RWPE2 (cell line): ENCODE measurements at regions not wholly inside any gene's neighbourhood (a gene's known extent, or its start where the extent isn't known, plus 50 kb on each side); places are given as distances from the start of the nearest gene placed in this dataset.

Experiments
- ATAC-seq: fragments of 200-7000 bp; cut with Tn5 transposase; 3 replicates; pipeline ENCODE4 v1.9.1; 2021; ENCODE audit warnings: low read depth
- DNase-seq: peaks from one replicate; pipeline ENCODE4 v3.0.0-alpha.2; 2020; ENCODE audit warnings: low spot score
- H3K27ac ChIP-seq: fragments of 450-650 bp; 2 replicates; pipeline ENCODE4 v1.5.1; 2017; ENCODE audit warnings: mild to moderate bottlenecking; ENCODE audit not compliant: poor library complexity, severe bottlenecking
- H3K27me3 ChIP-seq: fragments of 250-450 bp; sonication (Bioruptor Pico); 2 replicates; pipeline ENCODE4 v1.5.1; 2021; ENCODE audit warnings: mild to moderate bottlenecking, moderate library complexity; ENCODE audit not compliant: insufficient read depth, poor library complexity, severe bottlenecking
- H3K36me3 ChIP-seq: fragments of 250-450 bp; sonication (Bioruptor Pico); 2 replicates; pipeline ENCODE4 v1.5.1; 2020; ENCODE audit warnings: low read depth, mild to moderate bottlenecking, moderate library complexity
- H3K4me1 ChIP-seq: fragments of 250-450 bp; sonication (Bioruptor Pico); 2 replicates; pipeline ENCODE4 v1.5.1; 2021; ENCODE audit warnings: mild to moderate bottlenecking, moderate library complexity; ENCODE audit not compliant: insufficient read depth, poor library complexity, severe bottlenecking
- H3K4me3 ChIP-seq: fragments of 250-450 bp; sonication (Bioruptor Pico); 2 replicates; pipeline ENCODE4 v1.5.1; 2021; ENCODE audit warnings: mild to moderate bottlenecking, moderate library complexity; ENCODE audit not compliant: severe bottlenecking
- H3K9me3 ChIP-seq: fragments of 250-450 bp; sonication (Bioruptor Pico); 2 replicates; pipeline ENCODE4 v1.5.1; 2021; ENCODE audit warnings: mild to moderate bottlenecking, moderate library complexity; ENCODE audit not compliant: severe bottlenecking
- TF ChIP-seq, protein P1 (sequence below): fragments of 450-650 bp; IDR thresholded peaks from one replicate; pipeline ENCODE4 v1.5.1; 2017; ENCODE audit warnings: mild to moderate bottlenecking, moderate library complexity; ENCODE audit not compliant: poor library complexity, severe bottlenecking

DNA sequence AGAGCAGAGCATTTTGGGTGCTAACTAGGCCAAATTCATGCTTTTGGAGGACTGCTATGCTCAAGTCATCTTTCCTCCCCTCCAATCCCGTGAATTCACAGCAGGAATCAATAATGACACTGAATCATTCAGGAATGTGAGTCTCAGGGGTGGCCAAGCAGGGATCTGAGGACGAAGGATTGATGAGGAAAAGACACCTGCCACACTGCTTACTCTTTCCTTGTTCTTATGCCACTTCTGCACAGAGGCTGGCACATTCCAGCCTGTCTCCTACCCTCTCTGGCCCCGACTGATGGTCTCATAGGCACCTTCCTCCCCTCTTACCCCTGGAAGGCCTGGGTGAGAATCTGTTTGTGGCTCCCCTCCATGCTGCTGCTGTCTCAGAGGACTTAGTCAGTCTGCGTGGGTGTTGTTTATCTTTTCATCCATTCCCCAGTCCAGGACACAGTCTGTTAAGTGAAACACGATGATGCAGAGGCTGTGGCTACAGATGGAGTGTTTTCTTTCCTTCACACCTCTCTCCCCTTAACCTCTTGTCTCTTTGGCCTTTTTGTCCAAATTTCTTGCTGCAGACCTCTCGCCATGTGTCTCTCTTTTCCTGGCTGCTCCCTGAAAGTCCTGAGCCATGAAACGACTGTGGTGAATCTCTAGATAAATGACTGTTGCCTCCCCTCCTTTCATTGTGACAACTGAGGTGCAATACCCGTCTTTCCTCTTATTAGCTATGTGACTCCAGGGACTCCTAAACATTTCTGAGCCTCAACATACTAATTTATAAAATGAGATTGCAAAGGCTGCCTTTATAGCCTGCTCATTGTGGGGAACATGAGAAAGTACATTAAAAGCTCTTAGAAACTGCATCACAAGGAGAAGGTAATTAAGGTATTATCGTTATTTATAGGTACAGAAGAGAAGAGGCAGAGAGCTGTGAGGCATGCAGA is 86.9 kb downstream of the RDH14 start:
- DNase-seq (no peak), ATAC-seq (no peak)
- Histone ChIP-seq H3K4me3 (no peak overlapping the region), H3K4me1 (no peaks in the 10 kb centered on the region), H3K27ac (no peak overlapping the region), H3K36me3 (no peaks in the 10 kb centered on the region), H3K27me3 (no peaks in the 10 kb centered on the region), H3K9me3 (no peaks in the 10 kb centered on the region)
- TF ChIP-seq, protein P1, sequence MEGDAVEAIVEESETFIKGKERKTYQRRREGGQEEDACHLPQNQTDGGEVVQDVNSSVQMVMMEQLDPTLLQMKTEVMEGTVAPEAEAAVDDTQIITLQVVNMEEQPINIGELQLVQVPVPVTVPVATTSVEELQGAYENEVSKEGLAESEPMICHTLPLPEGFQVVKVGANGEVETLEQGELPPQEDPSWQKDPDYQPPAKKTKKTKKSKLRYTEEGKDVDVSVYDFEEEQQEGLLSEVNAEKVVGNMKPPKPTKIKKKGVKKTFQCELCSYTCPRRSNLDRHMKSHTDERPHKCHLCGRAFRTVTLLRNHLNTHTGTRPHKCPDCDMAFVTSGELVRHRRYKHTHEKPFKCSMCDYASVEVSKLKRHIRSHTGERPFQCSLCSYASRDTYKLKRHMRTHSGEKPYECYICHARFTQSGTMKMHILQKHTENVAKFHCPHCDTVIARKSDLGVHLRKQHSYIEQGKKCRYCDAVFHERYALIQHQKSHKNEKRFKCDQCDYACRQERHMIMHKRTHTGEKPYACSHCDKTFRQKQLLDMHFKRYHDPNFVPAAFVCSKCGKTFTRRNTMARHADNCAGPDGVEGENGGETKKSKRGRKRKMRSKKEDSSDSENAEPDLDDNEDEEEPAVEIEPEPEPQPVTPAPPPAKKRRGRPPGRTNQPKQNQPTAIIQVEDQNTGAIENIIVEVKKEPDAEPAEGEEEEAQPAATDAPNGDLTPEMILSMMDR = no peak

DNA sequence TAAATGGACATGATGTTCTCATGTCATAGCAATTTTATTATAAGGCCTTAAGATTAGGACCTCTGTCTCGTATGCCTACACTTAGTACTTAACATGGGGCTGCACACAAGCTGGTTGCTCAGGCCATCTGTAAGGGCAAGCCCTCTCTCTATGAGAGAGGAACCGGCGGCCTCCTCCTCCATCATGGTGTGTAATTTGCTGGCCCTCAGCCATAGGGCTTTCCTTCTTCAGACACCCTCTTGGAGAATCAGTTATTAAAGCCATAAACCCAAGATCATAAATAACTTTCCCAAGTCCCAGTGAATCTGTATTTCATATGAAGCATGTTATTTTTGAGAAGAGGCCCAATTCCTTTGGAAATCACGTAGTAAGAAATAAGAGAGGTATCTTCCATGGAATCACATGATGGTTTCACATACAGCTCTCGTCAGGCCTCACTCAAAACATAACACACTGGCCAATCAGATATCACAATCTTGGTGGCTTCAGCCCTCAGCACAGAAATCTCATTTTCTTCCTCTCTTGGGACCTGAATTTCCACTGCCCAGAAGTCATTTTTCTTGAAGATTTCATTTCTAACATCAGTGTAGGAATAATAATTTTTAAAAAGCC is 92.6 kb downstream of the RDH14 start:
- Histone ChIP-seq H3K27me3 (no peaks in the 10 kb centered on the region), H3K4me1 (no peaks in the 10 kb centered on the region), H3K27ac (no peak overlapping the region), H3K36me3 (no peaks in the 10 kb centered on the region), H3K9me3 (no peaks in the 10 kb centered on the region), H3K4me3 (no peak overlapping the region)
- TF ChIP-seq, protein P1 = no peak
- ATAC-seq (no peak), DNase-seq (no peak)

DNA sequence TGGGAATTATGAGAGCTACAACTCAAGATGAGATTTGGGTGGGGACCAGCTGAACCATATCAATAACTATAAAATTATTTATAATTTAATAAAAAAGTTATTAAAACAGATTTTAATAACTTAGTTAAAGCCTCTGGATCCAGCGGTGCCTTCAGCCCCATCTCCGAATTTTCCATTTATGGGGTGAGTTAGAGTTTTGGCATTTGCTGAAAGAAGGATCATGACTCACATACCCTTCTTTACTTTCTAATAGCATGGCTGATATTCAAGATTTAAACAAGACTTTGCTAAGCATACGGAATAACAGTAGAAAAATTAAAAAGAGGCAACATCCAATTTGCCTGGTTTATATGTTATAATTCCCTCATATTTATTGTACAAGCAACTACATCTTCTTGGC is 94.5 kb downstream of the RDH14 start:
- TF ChIP-seq, protein P1 = no peak
- no peaks in the 10 kb centered on the region for H3K9me3 ChIP-seq
- no peak overlapping the region for H3K27ac ChIP-seq
- no peaks in the 10 kb centered on the region for H3K36me3 ChIP-seq
- H3K4me1 ChIP-seq = no peaks in the 10 kb centered on the region
- ATAC-seq (no peak), DNase-seq (no peak)
- no peak overlapping the region for H3K4me3 ChIP-seq
- H3K27me3 ChIP-seq = no peaks in the 10 kb centered on the region

DNA sequence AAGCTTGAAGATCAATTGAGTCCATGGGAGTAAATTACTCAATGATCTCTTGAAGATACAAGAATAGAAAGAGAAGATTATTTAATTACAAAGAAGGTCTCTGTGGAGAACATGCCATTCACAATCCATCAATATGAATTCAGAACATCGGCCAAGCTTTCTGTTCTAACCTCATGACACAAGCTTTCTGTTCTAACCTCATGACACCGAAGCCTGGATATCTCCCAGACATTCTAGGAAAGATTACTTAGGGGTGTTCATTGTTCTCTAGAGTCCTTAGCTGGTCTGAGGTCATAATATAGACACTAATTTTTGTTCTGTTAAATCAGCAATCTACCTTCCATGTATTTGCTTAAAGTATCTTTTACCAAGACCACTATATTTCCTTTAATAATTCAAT is 95.5 kb downstream of the RDH14 start:
- Histone ChIP-seq H3K4me3 (no peak overlapping the region), H3K27ac (no peak overlapping the region), H3K27me3 (no peaks in the 10 kb centered on the region), H3K36me3 (no peaks in the 10 kb centered on the region), H3K4me1 (no peaks in the 10 kb centered on the region), H3K9me3 (no peaks in the 10 kb centered on the region)
- ATAC-seq = no peak
- no peak for DNase-seq
- TF ChIP-seq, protein P1 = no peak
